ENCODE measurements at regions not wholly inside any gene's neighbourhood (a gene's known extent, or its start where the extent isn't known, plus 50 kb on each side); places are given as distances from the start of the nearest gene placed in this dataset.
"Not testable (repeated sequence)": the region's sequence is repeated elsewhere in the genome, so short reads cannot be mapped to it uniquely, and the experiment has no call there.

DNA sequence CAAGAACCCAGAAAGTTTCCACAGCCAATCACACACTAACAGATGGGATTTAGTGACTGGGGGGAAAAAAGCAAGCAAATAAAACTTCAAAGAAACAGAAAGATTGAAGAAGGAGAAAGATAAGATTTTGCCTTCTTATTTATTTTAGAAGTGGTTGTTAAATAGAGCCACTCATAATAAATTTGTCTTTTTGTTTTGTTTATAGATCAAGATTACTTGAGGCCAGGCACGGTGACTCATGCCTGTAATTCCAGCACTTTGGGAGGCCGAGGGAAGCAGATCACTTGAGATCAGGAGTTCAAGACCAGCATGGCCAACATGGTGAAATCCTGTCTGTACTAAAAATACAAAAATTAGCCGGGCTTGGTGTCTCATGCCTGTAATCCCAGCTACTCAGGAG lies 94.9 kb upstream of the RANBP3L start:
- peak overlapping the region; percentile 17 to 62 (median 59) for H3K27ac Mint-ChIP-seq
- H3K36me3 Mint-ChIP-seq (ENCODE audit: low read depth): no peaks in the 10 kb centered on the region
- TF ChIP-seq, protein P1, sequence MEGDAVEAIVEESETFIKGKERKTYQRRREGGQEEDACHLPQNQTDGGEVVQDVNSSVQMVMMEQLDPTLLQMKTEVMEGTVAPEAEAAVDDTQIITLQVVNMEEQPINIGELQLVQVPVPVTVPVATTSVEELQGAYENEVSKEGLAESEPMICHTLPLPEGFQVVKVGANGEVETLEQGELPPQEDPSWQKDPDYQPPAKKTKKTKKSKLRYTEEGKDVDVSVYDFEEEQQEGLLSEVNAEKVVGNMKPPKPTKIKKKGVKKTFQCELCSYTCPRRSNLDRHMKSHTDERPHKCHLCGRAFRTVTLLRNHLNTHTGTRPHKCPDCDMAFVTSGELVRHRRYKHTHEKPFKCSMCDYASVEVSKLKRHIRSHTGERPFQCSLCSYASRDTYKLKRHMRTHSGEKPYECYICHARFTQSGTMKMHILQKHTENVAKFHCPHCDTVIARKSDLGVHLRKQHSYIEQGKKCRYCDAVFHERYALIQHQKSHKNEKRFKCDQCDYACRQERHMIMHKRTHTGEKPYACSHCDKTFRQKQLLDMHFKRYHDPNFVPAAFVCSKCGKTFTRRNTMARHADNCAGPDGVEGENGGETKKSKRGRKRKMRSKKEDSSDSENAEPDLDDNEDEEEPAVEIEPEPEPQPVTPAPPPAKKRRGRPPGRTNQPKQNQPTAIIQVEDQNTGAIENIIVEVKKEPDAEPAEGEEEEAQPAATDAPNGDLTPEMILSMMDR (IDR thresholded peaks at IDR 0.05; ENCODE audit: unreplicated experiment in 3 of 3): no peak
- no peak overlapping the region for H3K4me3 Mint-ChIP-seq
- no peaks in the 10 kb centered on the region for H3K9me3 Mint-ChIP-seq
- no peaks in the 10 kb centered on the region for H3K27me3 Mint-ChIP-seq (ENCODE audit: low read depth)
- peaks cover 37% of the 10 kb centered on the region for H3K4me1 Mint-ChIP-seq

DNA sequence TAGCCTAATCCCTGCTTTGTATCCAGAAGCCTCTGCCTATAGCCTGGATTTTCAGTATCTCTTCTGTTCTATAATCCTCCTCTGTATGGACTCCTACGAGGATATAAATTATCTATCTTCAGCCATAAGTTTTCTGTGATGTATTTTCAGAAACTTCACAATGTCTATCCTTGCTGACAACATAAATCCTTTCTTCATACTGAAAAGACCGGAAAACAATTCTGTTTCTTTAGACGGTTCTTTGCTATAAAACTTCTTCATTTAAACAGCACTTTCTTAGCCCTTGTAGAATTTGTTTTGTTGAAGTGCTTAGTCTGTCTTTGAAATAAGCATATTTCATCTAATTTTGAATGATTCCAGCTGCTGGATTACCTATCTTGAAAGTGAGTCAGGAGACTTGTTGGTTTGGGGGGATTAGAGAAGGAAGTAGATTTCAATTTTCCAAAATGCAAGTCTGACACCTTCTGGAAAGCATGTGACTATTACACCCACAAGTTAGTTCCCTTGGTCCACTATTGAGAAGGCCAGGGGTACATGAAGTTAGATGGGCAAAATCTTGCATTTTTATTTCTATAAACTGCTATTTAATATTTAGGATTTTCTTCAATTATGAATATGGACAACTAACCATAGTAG lies 96.3 kb upstream of the RANBP3L start:
- H3K9me3 Mint-ChIP-seq: no peaks in the 10 kb centered on the region
- no peaks in the 10 kb centered on the region for H3K36me3 Mint-ChIP-seq (ENCODE audit: low read depth)
- H3K27ac Mint-ChIP-seq: peak overlapping the region; percentile 62 to 80 (median 72)
- peak overlapping the region in 1 of 3 experiments; percentile 17 for H3K4me3 Mint-ChIP-seq
- H3K27me3 Mint-ChIP-seq (ENCODE audit: low read depth): no peaks in the 10 kb centered on the region
- H3K4me1 Mint-ChIP-seq: peaks cover 29% of the 10 kb centered on the region
- TF ChIP-seq, protein P1 (IDR thresholded peaks at IDR 0.05; ENCODE audit: unreplicated experiment in 3 of 3): peak; percentile 43 to 62 (median 50)

DNA sequence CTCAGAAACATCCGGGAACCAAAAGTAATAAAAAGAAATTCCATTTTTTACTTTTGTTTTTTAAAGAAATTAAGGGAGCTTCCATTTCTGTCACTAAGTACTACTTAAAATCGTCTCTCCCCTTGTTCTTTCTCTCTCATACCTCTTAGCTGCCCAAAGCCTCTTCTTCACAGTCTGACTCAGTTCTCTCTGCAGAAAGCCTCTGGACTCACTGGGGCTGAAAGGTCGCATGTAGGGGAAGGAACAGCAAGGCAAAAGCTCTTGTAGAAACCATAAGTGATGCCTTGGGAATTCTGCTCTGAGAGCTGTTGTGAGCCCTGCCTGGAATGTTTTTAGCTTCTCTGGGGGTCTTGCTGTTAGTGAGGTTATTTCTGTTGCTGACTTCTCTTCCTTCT lies 100.8 kb upstream of the RANBP3L start:
- Mint-ChIP-seq H3K4me3 (no peak overlapping the region), H3K4me1 (peaks cover 10% of the 10 kb centered on the region), H3K36me3 (ENCODE audit: low read depth) (no peaks in the 10 kb centered on the region), H3K27me3 (ENCODE audit: low read depth) (no peaks in the 10 kb centered on the region), H3K9me3 (no peaks in the 10 kb centered on the region), H3K27ac (no peak overlapping the region)
- TF ChIP-seq, protein P1 (IDR thresholded peaks at IDR 0.05; ENCODE audit: unreplicated experiment in 3 of 3): no peak

DNA sequence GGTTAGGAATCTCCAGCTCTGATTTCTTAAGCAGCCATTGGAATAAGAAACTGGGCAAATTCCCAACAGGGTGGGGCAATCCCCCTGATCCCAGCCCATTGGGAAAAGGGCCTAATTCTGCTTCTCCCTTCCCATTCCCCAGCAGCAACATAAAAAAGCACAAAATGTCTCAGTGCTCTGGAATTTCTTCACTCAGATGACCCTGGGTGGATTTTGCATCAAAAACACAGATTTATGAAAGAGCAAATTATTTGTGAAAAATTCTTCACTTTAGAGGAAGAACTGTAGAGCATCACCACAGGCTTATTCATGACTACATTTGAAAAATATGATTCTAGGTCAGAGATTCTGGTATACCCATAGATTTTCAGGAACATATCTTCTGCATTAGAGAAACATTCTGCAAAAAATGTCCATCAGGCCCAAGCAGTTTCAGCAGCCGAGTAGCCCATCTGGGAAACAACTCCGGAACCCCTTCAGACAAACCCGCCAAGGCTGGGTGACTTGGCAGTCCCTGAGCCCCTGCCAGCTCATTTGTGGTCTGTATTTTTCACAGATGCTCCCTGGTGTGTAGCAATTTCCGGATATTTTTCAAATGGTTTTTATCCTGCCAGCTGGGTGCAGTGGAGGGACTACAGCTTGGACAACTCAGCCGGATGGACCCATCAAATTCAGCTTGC lies 102.1 kb upstream of the RANBP3L start:
- H3K4me3 Mint-ChIP-seq: no peak overlapping the region
- no peaks in the 10 kb centered on the region for H3K36me3 Mint-ChIP-seq (ENCODE audit: low read depth)
- H3K4me1 Mint-ChIP-seq: peaks cover 4% of the 10 kb centered on the region
- no peaks in the 10 kb centered on the region for H3K27me3 Mint-ChIP-seq (ENCODE audit: low read depth)
- no peak overlapping the region for H3K27ac Mint-ChIP-seq
- TF ChIP-seq, protein P1 (IDR thresholded peaks at IDR 0.05; ENCODE audit: unreplicated experiment in 3 of 3): no peak
- H3K9me3 Mint-ChIP-seq: peaks cover 2% of the 10 kb centered on the region

DNA sequence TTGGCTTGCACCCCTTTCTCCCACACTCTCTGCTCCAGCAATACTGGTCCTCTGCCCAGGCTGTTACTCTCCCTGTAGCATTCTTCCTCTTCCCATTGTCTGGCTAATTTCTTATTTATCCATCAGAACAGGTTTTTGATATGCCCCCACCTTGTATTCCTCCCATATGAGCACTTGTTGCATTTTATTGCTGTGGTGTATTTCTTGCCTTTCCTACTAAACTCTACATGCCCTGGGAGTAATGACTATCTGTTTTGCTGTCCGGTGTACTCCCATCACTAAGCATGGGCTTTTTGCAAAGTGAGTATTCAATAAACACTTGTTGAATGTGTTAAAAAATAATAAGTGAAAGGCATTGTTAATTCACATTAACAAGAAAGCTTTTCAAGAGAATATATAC lies 104.3 kb upstream of the RANBP3L start:
- no peaks in the 10 kb centered on the region for H3K27me3 Mint-ChIP-seq (ENCODE audit: low read depth)
- no peaks in the 10 kb centered on the region for H3K36me3 Mint-ChIP-seq (ENCODE audit: low read depth)
- peaks cover 4% of the 10 kb centered on the region for H3K4me1 Mint-ChIP-seq
- H3K4me3 Mint-ChIP-seq: no peak overlapping the region
- no peak overlapping the region for H3K27ac Mint-ChIP-seq
- peaks cover 8% of the 10 kb centered on the region for H3K9me3 Mint-ChIP-seq
- TF ChIP-seq, protein P1 (IDR thresholded peaks at IDR 0.05; ENCODE audit: unreplicated experiment in 3 of 3): no peak

DNA sequence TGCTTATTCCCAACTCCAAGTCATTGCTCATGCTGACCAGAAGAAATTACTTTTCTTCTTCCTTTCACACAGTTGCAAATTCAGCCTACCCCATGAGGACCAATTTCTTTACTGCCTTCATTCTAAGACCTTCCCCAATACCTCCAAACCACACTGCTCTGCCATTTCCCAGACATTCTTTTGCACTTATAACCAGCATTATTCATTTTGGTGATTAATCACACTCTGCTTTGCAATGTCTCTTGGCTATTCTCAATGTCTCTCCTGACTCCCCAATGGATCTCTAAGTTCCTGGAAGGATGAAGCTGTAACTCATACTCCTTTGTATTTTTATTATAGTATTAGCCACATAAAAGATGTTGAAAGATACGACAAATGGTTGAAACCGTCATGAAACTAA lies 105.7 kb upstream of the RANBP3L start:
- no peaks in the 10 kb centered on the region for H3K36me3 Mint-ChIP-seq (ENCODE audit: low read depth)
- peaks cover 4% of the 10 kb centered on the region for H3K4me1 Mint-ChIP-seq
- no peak overlapping the region for H3K4me3 Mint-ChIP-seq
- peaks cover 8% of the 10 kb centered on the region for H3K9me3 Mint-ChIP-seq
- TF ChIP-seq, protein P1 (IDR thresholded peaks at IDR 0.05; ENCODE audit: unreplicated experiment in 3 of 3): no peak
- H3K27ac Mint-ChIP-seq: no peak overlapping the region
- no peaks in the 10 kb centered on the region for H3K27me3 Mint-ChIP-seq (ENCODE audit: low read depth)

DNA sequence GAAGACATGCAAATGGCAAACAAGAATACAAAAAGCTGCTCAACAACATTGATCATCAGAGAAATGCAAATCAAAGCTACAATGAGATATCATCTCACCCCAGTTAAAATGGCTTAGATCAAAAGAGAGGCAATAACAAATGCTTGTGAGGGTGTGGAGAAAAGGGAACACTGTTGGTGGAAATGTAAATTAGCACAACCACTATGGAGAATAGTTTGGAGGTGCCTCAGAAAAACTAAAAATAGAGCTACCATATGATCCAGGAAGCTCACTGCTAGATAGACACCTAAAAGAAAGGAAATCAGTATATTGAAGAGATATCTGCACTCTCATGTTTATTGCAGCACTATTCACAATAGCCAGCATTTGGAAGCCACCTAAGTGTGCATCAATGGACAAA lies 108.0 kb upstream of the RANBP3L start:
- not testable (repeated sequence) for H3K27me3 Mint-ChIP-seq (ENCODE audit: low read depth); H3K9me3 Mint-ChIP-seq; H3K36me3 Mint-ChIP-seq (ENCODE audit: low read depth); H3K27ac Mint-ChIP-seq; H3K4me3 Mint-ChIP-seq; H3K4me1 Mint-ChIP-seq

DNA sequence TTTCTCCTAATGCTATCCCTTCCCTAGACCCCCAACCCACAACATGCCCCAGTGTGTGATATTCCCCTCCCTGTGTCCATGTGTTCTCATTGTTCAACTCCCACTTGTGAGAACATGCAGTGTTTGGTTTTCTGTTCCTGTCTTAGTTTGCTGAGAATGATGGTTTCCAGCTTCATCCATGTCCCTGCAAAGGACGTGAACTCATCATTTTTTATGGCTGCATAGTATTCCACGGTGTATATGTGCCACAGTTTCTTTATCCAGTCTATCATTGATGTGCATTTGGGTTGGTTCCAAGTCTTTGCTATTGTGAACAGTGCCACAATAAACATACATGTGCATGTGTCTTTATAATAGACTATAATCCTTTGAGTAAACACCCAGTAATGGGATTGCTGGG lies 109.0 kb upstream of the RANBP3L start:
- not testable (repeated sequence) for H3K4me3 Mint-ChIP-seq; H3K36me3 Mint-ChIP-seq (ENCODE audit: low read depth); H3K9me3 Mint-ChIP-seq; H3K4me1 Mint-ChIP-seq; H3K27ac Mint-ChIP-seq; H3K27me3 Mint-ChIP-seq (ENCODE audit: low read depth)

Data from nephron (organoid).